CD4-positive, alpha-beta T cell treated with Interferon alpha-2 for 1 hour (primary cell): ENCODE measurements at regions not wholly inside any gene's neighbourhood (a gene's known extent, or its start where the extent isn't known, plus 50 kb on each side); places are given as distances from the start of the nearest gene placed in this dataset.
"Not testable (repeated sequence)": the region's sequence is repeated elsewhere in the genome, so short reads cannot be mapped to it uniquely, and the experiment has no call there.

Source experiments
- DNase-seq, 2 donors: peaks; one replicate each; pipeline ENCODE4 v3.0.0-alpha.2; 2020 to 2022

- no peak for DNase-seq
Observed at GRCh38 chr18:60123031-60123430, 223.2 kb downstream of the PMAIP1 start.

- no peak for DNase-seq
Observed at GRCh38 chr18:60122339-60122738, 222.5 kb downstream of the PMAIP1 start.

DNA sequence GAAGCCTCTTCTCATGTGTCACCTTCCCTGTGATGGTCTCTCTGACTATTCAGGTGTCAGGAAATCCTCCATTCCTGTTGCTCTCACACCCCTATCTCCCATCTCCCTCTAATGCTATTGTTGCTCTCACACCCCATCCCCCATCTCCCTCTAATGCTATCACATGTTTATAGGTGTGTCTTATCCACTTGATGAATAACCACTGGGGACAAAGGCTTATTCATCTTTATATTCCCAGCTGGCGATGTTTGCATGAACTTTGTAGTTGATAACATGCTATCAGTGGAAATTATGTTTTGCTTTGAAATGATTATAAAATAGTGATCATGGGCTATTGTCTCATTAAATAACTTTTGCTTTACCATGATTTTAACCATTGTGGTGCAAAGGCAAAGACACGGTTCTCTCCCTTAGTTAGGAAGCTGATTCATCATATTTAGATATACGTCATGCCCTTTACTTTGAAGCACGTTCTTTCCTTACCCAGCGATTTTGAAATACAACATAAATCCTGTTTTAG, 220.5 kb downstream of the PMAIP1 start:
- no peak for DNase-seq

DNA sequence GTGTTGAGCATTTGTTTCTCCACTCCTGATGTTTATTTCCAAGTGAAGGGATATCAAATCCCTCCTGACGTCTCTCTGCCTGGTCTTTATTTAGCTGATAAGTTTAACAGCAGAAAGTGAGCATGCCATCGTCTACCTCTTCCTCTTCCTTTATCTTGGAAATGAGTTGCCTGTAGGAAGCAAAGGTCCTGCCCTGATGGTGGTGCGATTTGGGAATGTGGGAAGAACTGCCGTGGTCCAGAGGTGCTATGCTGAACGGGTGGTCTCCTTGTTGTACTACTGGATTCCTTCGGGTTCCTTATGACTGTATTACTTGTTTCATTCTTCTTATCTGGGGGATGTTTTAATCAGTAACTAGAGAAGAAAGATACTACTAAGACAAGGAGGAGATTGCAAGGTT, 217.5 kb downstream of the PMAIP1 start:
- DNase-seq: no peak

DNA sequence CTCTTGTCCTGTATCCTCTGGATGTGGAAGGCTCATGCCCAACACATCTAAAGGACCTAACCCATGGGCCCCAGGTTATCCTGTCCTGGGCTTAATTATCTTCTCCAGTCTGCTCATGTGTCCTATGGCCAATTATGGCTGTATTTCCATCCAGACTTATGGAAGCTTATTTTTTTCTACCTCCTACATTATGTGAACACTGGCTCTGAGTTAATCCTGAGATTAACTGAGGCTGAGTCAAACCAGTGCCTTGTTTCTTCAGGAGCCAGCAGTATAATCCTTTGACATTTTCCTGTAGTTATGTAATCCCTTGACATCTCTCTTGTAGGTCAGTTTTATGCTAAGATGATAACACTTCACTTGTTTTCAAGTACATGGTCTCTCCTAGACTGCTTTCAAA, 213.6 kb downstream of the PMAIP1 start:
- no peak for DNase-seq

- DNase-seq: no peak
Observed at GRCh38 chr18:60112369-60112768, 212.6 kb downstream of the PMAIP1 start.

DNA sequence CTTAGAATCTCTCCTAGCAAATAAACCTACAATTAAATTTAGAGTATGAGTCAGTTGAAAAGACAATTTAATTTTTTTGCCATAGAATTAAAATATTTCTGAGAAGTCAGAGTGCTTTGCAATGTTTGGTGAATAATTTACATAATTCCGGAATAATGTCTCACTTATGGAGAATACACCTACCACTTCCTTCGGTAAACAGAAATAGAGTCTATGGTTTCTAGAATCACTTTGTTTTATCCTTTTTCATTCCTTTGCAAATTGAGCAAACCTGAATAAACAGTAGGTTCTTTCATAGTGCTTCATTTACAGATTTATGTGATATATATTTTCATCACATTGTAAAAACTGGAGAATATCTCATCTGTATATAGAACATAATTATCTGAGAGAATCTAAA, 211.7 kb downstream of the PMAIP1 start:
- DNase-seq: no peak

- DNase-seq: no peak
Observed at GRCh38 chr18:60110836-60111235, 211.0 kb downstream of the PMAIP1 start.

GRCh38 chr18:60100778-60101177, 201.0 kb downstream of the PMAIP1 start:
- DNase-seq: no peak

DNA sequence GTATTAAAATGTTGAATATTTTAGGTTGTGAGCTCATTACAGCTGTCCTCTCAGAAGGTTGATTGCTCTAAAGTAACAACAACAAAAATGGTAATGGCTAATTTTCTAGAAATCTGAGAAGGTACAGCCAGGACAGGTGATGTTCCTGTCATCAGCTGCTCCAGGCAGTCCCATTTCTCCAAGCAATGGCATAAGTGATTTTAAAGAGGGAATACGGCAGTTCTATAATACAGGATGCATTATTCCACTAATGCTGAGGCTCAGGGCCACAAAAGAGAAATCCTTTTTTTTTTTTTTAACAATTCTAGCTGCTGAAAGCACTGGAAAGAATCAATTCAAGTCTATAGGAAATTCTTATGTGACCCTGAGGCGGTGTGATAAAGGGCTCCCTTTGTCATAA, 199.9 kb downstream of the PMAIP1 start:
- DNase-seq: no peak

GRCh38 chr18:60096428-60096827, 196.6 kb downstream of the PMAIP1 start:
- DNase-seq: no peak

- no peak for DNase-seq
Observed at GRCh38 chr18:60092073-60092472, 192.3 kb downstream of the PMAIP1 start.

GRCh38 chr18:60090170-60090569, 190.4 kb downstream of the PMAIP1 start:
- DNase-seq: no peak

DNA sequence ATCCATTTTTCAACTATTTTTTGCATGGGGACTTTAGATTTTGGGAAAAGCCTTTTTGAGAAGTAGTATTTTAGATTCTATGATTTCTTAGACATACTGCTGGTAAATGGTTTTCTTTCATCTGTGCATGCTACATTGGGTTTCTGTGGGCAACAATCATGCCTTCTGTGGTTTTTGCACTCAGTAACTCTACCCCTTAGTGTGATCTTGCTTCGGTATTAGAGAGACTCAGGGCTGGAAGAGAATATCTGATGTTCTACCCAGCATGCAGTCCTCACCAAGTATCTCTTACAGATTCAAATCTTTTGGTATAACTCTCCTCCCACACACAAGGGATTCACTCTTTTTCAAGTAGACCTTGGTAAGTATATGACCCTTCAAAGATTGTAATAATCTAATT, 183.0 kb downstream of the PMAIP1 start:
- DNase-seq: no peak

GRCh38 chr18:60082282-60082681, 182.5 kb downstream of the PMAIP1 start:
- no peak for DNase-seq

GRCh38 chr18:60075477-60075876, 175.7 kb downstream of the PMAIP1 start:
- DNase-seq: no peak

DNA sequence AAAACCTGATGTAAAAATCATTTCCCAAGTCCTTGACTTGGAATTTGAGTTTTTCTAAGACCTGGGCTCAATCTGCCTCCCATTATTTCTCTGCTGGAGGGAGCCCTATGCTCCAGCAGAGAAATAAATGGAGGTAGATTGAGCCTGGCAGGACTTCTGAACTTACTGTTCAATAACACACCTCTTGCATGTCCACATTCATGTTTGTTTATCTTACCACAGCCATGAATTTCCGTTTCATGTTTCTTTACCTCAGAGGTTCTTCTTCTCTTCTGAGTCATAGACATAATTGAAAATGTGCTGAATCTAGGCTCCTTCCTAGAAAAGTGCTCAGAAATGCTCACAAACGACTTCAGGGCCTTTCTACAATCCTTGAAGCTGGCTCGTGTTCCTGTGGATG, 170.8 kb downstream of the PMAIP1 start:
- DNase-seq: no peak

DNA sequence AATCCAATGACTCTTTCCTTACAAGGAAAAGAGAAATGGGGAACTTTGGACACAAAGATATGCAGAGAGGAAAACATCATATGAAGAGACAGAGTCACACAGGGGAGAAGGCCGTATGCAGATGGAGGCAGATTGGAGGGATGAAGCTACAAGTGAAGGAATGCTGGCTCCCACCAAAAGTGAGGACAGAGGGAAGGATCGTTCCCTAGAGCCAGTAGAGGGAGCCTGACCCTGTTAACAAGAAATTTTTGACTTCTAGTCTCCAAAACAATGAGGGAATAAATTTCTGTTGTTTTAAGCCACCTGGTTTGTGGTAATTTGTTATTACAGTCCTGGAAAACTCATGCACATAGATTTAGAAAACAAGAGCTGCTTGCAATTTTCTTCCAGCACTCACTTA, 169.3 kb downstream of the PMAIP1 start:
- DNase-seq: no peak

DNA sequence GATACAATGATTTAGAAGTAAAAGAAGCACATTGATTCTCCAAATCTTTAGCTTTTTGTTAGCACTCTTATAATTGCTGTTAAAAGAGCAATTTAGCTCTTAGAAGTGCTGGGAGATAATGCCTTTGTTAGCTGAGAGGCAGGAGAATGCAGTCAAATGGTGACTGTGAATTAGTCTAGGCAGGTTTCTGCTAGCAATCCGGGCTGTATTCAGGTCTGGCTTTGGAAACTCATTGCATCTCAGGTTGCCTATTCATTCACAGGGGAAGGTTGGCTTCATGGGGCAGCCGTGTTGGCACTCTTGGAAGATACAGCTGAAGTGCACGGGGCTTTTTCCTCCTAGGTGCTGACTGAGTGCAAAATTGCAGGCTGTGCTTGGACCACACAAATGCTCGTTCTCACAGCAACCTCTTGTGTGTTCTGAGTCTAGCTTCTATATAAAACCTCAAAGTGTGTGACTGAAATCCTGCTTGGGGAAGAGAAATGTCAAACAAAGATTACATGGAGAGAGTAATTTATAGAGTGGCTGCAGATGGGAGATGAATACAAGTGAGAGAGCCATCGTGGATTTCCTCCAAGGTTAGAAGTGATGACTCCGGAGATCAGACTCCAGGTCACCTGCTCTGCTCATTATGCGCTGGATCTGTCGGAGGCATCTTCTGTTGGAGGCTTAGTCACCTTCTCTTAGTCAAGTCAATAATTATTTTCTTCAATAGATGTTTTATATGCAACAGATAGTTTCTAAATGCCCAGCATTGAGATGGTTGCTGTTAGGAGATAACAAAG, 167.8 kb downstream of the PMAIP1 start:
- no peak for DNase-seq

DNA sequence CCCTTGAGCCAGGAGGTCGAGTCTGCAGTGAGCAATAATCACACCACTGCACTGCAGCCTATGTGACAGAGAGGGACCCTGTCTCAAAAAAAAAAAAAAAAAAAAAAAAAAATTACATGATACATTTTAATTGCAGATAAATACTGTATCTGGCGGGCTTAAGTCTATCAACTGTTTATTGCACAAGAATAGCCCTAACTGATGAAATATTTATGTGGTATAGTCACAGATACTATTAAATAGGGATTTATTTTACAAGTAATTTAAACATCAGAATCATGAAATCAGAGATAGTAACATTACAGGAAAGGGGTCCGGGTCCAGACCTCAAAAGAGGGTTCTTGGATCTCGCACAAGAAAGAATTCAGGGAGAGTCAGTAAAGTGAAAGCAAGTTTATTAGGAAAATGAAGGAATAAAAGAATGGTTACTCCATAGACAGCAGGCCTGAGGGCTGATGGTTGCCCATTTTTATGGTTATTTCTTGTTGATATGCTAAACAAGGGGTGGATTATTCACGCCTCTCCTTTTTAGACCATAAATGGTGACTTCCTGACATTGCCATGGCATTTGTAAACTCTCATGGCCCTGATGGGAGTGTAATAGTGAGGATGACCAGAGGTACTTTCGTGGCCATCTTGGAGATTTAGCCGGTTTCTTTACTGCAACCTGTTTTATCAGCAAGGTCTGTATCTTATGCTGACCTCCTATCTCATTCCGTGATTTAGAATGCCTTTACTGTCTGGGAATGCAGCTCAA, 166.6 kb downstream of the PMAIP1 start:
- DNase-seq: no peak

DNA sequence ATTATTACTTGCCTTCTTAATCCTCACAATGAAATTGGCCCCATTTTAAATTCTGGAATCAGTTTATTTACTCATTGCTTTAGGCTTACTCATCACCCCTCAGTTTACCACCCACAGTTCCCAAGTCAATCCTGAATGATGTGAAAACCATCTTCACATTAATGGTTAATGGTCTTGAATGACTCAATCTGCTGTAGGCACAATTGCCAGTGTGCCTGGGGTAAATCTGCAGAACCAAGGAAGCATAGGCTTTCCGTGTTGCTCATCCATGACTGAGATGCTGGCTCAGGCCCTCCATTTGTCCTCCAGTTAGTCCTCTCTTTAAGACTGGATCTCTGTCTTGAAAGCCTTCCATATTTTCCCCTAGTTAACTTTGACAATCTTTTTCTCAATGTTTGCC, 164.5 kb downstream of the PMAIP1 start:
- DNase-seq: no peak

- not testable (repeated sequence) for DNase-seq
Observed at GRCh38 chr18:60062831-60063230, 163.0 kb downstream of the PMAIP1 start.

- DNase-seq: no peak
Observed at GRCh38 chr18:60062396-60062795, 162.6 kb downstream of the PMAIP1 start.

DNA sequence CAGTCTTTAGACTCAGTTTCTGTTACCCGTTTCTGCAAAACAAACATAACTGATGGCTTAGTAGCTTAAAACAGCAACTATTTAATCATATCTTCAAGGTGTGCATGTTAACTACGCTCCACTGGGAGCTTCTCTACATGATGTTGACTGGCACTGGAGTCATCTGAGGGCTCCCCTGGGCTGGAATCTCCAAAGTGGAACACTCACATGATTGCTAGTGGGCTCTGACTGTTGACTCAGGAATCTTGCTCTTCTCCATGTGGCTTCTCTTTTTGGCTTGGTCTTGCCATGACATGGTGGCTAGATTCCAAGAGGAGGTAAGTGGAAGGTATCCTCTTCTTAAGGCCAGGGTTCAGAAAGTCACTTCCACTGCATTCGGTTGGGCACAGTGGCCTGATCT, 160.8 kb downstream of the PMAIP1 start:
- DNase-seq: no peak
